ENCODE measurements at regions not wholly inside any gene's neighbourhood (a gene's known extent, or its start where the extent isn't known, plus 50 kb on each side); places are given as distances from the start of the nearest gene placed in this dataset.

GRCh38 chr10:29957907-29958331 is 101.5 kb downstream of the JCAD start:
- ChIA-PET POLR2A (no interaction called here), CTCF (no interaction called here)
- Mint-ChIP-seq H3K9me3 (peaks cover 4% of the 10 kb centered on the region), H3K4me3 (no peak overlapping the region), H3K27me3 (no peaks in the 10 kb centered on the region), H3K36me3 (ENCODE audit: low read depth) (no peaks in the 10 kb centered on the region), H3K4me1 (no peaks in the 10 kb centered on the region), H3K27ac (no peak overlapping the region)
- DNase-seq (no peak), ATAC-seq (ENCODE audit: low read depth) (no peak)
- no peak for TF ChIP-seq CTCF (IDR thresholded peaks at IDR 0.05)
- intact Hi-C loops (cut with micrococcal nuclease) = no loop called here

DNA sequence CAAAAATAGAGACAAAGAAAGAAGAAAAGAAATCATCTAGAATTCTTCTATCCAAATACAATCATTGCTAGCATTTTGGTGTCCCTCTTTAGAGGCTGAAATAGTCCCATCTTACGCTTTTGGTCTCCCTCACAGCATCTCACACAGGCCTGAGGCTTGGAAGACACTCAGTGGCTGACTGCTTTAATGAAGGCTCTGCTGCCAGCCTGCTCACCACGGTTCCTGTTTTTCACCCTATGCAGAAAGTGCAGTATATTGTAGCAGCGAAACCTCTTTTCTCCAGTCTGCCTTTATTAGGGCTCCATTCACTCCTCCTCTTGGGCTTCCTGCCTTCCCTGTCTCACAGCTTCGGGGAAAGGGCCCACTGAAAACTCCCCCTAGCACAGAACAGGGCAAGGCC is 102.2 kb downstream of the JCAD start:
- no peak for TF ChIP-seq CTCF (IDR thresholded peaks at IDR 0.05)
- CTCF ChIA-PET = no interaction called here
- H3K27ac Mint-ChIP-seq = no peak overlapping the region
- peaks cover 4% of the 10 kb centered on the region for H3K9me3 Mint-ChIP-seq
- no peak for DNase-seq
- H3K4me1 Mint-ChIP-seq = no peaks in the 10 kb centered on the region
- intact Hi-C loops (cut with micrococcal nuclease) = no loop called here
- POLR2A ChIA-PET = no interaction called here
- ATAC-seq (ENCODE audit: low read depth) = no peak
- no peaks in the 10 kb centered on the region for H3K36me3 Mint-ChIP-seq (ENCODE audit: low read depth)
- H3K27me3 Mint-ChIP-seq = no peaks in the 10 kb centered on the region
- no peak overlapping the region for H3K4me3 Mint-ChIP-seq

- Mint-ChIP-seq H3K36me3 (ENCODE audit: low read depth) (no peaks in the 10 kb centered on the region), H3K4me3 (no peak overlapping the region), H3K9me3 (peaks cover 4% of the 10 kb centered on the region), H3K27me3 (no peaks in the 10 kb centered on the region), H3K4me1 (no peaks in the 10 kb centered on the region), H3K27ac (no peak overlapping the region)
- ChIA-PET POLR2A (no interaction called here), CTCF (no interaction called here)
- TF ChIP-seq CTCF (IDR thresholded peaks at IDR 0.05) = no peak
- ATAC-seq (ENCODE audit: low read depth) = no peak
- no peak for DNase-seq
- intact Hi-C loops (cut with micrococcal nuclease) = no loop called here
Measured at GRCh38 chr10:29956335-29956924, 103.0 kb downstream of the JCAD start.

DNA sequence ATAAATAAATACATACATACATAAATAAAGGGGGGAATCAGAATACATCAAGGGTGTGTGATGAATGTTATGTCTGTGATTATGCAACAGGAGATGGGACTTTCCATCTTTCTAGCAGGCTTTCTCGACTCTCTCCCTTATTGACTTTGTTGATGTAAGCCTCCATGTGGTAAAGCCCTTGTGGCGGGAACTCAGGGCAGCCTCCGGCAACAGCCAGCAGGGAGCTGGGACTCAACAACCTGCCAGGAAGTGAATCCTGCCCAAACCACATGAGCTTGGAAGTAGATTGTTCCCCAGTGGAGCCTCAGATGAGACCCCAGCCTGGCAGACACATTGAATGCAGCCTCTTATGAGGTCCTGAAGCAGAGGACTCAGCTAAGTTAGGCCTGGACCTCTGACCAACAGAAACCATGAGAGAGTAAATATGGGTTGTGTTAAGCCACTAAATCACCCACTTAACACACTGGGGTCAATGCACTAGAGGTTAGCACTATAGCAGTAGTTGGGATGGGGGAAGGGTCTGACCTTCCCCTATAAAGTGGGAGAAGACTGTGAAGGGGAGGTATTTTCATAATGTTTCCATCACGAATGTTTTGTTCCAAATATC is 104.0 kb downstream of the JCAD start:
- Mint-ChIP-seq H3K4me3 (no peak overlapping the region), H3K27me3 (no peaks in the 10 kb centered on the region), H3K9me3 (peaks cover 4% of the 10 kb centered on the region), H3K27ac (no peak overlapping the region), H3K4me1 (no peaks in the 10 kb centered on the region), H3K36me3 (ENCODE audit: low read depth) (no peaks in the 10 kb centered on the region)
- ATAC-seq (ENCODE audit: low read depth) (no peak), DNase-seq (no peak)
- ChIA-PET CTCF (no interaction called here), POLR2A (no interaction called here)
- TF ChIP-seq CTCF (IDR thresholded peaks at IDR 0.05) = no peak
- intact Hi-C loops (cut with micrococcal nuclease) = no loop called here

GRCh38 chr10:29951441-29951931 is 107.9 kb downstream of the JCAD start:
- TF ChIP-seq CTCF (IDR thresholded peaks at IDR 0.05) = no peak
- intact Hi-C loops (cut with micrococcal nuclease) = no loop called here
- CTCF ChIA-PET = no interaction called here
- POLR2A ChIA-PET = no interaction called here
- Mint-ChIP-seq H3K27me3 (no peaks in the 10 kb centered on the region), H3K9me3 (peaks cover 3% of the 10 kb centered on the region), H3K4me3 (no peak overlapping the region), H3K36me3 (ENCODE audit: low read depth) (no peaks in the 10 kb centered on the region), H3K27ac (no peak overlapping the region), H3K4me1 (no peaks in the 10 kb centered on the region)
- DNase-seq (no peak), ATAC-seq (ENCODE audit: low read depth) (no peak)
